Activated CD4-positive, alpha-beta T cell treated with anti-CD3 and anti-CD28 coated beads for 1 hour (primary cell): ENCODE measurements at regions not wholly inside any gene's neighbourhood (a gene's known extent, or its start where the extent isn't known, plus 50 kb on each side); places are given as distances from the start of the nearest gene placed in this dataset.
"Not testable (repeated sequence)": the region's sequence is repeated elsewhere in the genome, so short reads cannot be mapped to it uniquely, and the experiment has no call there.

Experiments
- DNase-seq: peaks from one replicate; pipeline ENCODE4 v3.0.0-alpha.2; 2020

- DNase-seq = no peak
Measured at GRCh38 chr2:57370882-57371585, 675.6 kb upstream of the VRK2 start.

DNA sequence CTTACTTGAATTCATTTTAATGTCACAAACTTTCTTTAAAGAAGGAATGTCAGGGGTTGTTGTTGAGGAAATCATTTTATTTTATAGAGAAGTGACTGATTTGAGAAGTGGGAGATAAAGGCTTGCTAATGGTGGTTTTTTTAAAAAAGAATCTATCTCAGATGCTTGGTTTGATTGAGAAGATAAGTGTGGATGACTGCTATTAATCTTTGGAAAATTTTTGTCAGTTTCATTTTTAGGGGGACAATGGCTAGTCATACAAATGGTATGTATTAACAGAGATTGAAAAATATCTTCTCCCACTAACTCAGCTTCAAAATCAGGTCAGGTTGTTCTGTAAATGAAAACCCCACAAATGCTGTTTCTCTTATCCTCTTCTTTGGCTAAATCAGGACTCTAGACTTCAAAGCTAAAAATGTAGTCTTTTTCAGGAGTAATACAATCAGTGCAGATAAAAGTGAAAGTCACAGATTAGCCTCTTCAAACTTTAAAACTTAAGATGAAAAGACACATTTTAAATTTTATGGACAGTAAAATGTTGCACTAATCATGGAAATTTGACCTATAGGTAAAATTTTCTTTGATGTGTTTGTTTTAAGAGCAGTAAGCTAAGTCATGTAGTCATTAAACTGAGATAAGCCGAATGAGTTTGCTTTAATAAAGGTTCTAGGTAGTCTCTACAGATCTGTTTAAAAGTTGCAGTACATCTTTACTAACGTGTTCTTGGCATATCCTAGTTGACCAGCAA, 674.2 kb upstream of the VRK2 start:
- DNase-seq = no peak

GRCh38 chr2:57373530-57373929, 673.1 kb upstream of the VRK2 start:
- DNase-seq = no peak

- no peak for DNase-seq
Measured at GRCh38 chr2:57376985-57377384, 669.6 kb upstream of the VRK2 start.

DNA sequence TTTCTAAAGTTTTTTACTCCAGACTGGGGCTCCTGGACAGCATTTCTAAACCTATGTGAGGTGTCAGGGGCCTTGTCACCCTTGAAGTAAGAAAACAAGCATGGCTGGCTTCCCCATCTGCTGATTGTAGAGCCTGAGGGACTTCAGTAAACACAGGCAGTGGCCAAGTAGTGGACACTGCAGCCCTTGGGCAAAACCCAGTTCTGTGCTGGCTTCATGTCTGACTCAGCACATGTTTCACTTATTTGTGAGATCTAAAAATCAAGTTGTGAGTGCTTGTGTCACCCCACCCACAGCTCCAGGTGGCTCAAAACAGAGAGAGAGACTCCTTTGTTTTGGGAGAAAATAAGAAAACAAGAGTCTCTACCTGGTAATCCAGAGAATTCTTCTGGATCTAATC, 660.3 kb upstream of the VRK2 start:
- DNase-seq = no peak

- DNase-seq = no peak
Measured at GRCh38 chr2:57396355-57397098, 650.1 kb upstream of the VRK2 start.

DNA sequence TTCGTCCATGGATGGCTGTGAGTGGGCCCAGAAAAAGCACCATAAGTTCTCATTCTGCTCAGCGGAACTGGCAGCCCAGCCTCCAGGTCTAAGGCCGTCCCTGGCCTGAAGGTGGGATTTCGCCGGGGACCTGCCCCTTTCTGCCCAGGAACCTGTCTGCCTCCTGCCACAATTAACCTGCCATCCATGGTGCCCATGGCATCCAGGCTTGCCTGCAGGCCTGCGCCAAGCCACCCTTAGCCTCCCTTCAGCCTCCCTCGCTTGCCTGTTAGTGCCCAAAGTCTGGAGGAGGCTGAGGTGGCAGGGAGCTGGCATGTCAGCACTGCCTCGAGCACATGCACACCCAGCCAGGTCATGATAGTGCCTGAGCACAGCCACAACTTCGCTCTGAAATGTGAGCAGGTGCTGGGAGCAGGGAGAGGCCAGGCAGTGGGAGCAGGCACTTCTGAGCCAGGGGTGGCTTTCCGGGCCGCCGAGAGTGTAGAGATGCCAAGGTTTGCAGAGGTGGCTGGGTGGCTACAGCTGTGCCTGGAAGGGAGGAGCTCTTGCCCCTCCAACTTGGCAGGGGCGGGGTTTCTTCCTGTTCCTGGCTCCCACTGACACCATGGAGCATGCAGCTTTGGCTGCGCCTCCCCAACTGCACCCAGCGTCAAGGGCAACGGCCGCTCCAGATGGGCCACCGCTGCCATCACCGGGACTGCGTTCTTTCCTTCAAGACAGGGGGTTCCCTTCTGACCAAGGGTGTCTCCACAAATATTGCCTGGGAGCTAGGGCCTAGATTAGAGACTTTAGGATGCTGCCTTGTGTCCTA, 648.9 kb upstream of the VRK2 start:
- no peak for DNase-seq

- DNase-seq = no peak
Measured at GRCh38 chr2:57399057-57399456, 647.5 kb upstream of the VRK2 start.

- no peak for DNase-seq
Measured at GRCh38 chr2:57402096-57402495, 644.5 kb upstream of the VRK2 start.

DNA sequence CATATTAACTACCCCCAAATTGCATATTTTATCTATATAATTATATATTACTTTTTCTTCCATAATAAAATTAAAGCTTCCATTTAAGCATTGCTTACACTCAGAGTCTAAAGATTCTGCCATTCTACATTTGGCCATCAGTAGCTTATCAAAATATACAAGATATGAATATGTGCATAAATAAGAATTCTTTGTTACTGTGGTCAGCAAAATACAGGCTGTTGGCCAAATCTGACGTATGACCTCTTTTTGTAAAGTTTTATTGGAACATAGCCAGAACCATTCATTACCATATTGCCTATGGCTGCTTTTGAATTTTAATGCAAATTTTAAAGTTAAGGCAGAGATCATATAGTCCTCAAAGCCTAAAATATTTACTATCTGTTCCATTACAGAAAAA, 643.9 kb upstream of the VRK2 start:
- DNase-seq = no peak

- DNase-seq = no peak
Measured at GRCh38 chr2:57407772-57408201, 638.8 kb upstream of the VRK2 start.

DNA sequence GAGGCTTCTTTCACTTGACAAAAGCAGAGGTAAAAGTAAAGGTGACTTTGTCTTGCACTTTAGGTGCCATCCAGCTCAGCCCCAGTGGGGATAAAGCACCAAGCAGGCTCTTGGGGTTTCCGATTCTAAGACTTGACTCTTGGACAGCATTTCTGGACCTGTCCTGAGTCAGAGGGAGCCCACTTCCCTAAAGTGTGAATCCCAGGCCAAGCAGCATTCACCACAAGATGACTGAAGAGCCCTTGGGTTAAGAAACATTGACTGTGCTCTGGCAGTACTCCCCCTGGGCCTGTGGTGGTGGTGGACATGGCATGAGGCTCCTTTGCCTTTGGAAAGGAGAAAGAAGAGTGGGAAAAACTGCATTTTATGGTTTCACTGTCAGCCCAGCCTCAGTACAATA, 638.0 kb upstream of the VRK2 start:
- no peak for DNase-seq

GRCh38 chr2:57417007-57417406, 629.6 kb upstream of the VRK2 start:
- no peak for DNase-seq

DNA sequence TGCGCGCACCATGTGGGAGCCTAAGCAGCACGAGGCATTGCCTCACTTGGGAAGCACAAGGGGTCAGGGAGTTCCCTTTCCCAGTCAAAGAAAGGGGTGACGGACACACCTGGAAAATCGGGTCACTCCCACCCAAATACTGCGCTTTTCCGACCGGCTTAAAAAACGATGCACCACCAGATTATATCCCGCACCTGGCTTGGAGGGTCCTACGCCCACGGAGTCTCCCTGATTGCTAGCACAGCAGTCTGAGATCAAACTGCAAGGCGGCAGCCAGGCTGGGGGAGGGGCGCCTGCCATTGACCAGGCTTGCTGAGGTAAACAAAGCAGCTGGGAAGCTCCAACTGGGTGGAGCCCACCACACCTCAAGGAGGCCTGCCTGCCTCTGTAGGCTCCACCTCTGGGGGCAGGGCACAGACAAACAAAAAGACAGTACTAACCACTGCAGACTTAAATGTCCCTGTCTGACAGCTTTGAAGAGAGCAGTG, 627.7 kb upstream of the VRK2 start:
- DNase-seq = not testable (repeated sequence)

- no peak for DNase-seq
Measured at GRCh38 chr2:57429831-57430230, 616.8 kb upstream of the VRK2 start.

DNA sequence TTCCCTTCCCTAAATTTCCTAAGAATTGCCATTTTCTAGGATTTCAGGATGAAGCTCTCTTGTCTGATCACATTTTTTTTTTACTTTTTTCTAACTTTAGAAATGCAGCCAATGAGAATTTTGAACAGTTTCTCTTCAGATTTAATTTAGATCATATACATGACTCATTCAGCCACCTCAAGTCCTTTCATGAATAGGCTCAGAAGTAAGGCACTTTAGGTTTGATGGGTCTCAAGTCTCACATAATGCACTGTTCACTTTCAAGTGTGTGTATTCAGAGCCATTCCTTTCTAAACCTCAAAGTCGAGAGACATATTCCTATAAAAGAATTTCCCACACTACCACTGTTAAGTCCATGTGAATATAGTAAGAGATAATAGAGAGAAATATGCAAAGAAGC, 614.1 kb upstream of the VRK2 start:
- DNase-seq = no peak

DNA sequence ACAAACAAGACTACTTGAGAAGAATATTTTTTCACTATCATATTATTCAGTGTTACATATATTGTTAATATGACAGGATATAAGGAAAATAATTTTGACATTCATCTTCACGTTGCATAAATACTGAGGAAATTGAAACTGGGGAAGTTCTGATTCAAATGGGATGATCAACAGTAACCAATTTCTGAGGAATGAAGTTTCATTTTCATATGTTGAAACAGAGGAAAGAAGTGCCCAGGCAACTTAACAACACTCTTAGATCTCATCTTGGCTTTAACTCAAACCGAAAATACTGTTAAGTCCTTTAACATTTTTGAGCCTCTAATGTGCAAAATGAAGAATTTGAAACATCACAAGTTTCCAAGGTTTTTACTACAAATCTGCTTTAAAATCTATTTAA, 612.2 kb upstream of the VRK2 start:
- DNase-seq = no peak

DNA sequence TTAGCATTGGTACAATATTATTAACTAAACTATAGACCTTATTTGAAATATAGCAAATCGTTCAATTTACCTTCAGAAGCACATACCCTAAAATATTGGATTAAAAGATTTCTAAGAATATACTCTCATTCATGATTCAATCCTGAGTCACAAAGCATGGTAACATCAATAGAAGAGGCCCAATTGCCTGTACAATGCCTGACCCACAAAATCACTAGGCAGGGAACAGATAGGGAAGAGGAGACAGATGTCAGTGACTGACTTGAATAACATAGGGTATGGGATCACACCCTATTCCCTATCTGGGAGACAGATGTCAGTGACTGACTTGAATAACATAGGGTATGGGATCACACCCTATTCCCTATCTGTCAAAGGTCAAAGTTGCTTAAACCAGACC, 611.6 kb upstream of the VRK2 start:
- no peak for DNase-seq

GRCh38 chr2:57437077-57437476, 609.5 kb upstream of the VRK2 start:
- DNase-seq = no peak

- no peak for DNase-seq
Measured at GRCh38 chr2:57440437-57440836, 606.2 kb upstream of the VRK2 start.

- no peak for DNase-seq
Measured at GRCh38 chr2:57443086-57443485, 603.5 kb upstream of the VRK2 start.

DNA sequence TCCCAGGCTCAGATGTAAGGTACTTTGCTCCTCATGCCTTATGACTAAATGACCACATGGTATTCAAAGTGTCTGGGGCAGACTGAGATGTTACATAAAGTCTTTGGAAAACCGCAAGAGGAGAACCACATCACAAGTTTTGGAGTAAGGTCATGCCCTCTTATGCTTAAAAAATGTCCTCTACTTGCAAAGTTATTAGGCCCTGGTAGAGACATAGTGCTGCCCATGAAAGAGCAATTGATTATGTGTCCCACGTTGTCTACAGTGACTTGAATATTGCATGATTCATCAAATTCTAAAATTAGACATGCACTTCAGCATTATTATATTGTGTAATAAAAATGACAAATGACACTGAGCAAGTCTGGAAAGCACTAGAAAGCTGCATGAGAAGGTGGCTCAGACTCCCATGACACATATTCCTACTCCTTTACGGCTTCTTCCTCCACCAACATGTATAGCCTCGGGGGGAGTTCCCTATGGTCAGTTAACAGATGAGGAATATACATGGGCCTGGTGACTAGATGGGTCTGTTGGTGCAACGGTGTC, 602.6 kb upstream of the VRK2 start:
- DNase-seq = no peak
